Bronchial epithelial cell (primary cell): ENCODE measurements at regions not wholly inside any gene's neighbourhood (a gene's known extent, or its start where the extent isn't known, plus 50 kb on each side); places are given as distances from the start of the nearest gene placed in this dataset.

Source experiments
- DNase-seq: peaks from one replicate; pipeline ENCODE4 v3.0.0-alpha.2; 2010; ENCODE audit warnings: low read depth
- FAIRE-seq: peaks from 2 replicates; lab custom pipeline; 2011; peaks lifted over from hg19 to GRCh38; lab: Jason Lieb, UNC
- H3K27me3 ChIP-seq: 2 replicates; pipeline ENCODE4 v1.5.1; 2011; ENCODE audit warnings: low read length; ENCODE audit not compliant: control insufficient read depth, insufficient read depth
- H3K36me3 ChIP-seq: 2 replicates; pipeline ENCODE4 v1.5.1; 2011; ENCODE audit warnings: low read length; ENCODE audit not compliant: control insufficient read depth, insufficient read depth
- H3K4me3 ChIP-seq: 2 replicates; pipeline ENCODE4 v1.5.1; 2011; ENCODE audit warnings: mild to moderate bottlenecking, low read depth, low read length, control low read depth
- TF ChIP-seq, protein P1 (sequence below): IDR thresholded peaks from 2 replicates; pipeline ENCODE4 v1.5.1; 2011; ENCODE audit warnings: mild to moderate bottlenecking, moderate library complexity, low read length, control low read depth, inconsistent platforms; ENCODE audit not compliant: insufficient read depth, severe bottlenecking

DNA sequence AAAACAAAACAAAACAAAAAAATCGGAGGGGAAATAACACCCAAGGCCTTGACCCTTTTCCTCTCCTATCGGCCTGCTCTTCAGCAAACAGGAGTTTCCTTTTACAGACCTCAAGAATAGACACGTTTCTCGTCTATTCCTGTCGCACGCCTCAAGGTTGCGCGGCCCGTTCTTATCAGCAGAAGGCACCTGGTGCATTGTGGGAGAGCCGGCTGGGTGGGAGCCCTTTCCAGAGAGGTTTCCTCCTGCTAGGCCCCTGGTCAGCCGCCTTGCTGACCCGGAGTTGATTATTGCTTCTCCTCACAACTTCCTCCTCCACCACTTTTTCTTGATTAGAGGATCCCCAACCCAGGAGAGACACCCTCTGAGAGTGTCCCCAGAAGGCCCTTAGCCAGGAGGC, 497.3 kb downstream of the MIAT start:
- DNase-seq (no peak), FAIRE-seq (no peak)
- TF ChIP-seq, protein P1, sequence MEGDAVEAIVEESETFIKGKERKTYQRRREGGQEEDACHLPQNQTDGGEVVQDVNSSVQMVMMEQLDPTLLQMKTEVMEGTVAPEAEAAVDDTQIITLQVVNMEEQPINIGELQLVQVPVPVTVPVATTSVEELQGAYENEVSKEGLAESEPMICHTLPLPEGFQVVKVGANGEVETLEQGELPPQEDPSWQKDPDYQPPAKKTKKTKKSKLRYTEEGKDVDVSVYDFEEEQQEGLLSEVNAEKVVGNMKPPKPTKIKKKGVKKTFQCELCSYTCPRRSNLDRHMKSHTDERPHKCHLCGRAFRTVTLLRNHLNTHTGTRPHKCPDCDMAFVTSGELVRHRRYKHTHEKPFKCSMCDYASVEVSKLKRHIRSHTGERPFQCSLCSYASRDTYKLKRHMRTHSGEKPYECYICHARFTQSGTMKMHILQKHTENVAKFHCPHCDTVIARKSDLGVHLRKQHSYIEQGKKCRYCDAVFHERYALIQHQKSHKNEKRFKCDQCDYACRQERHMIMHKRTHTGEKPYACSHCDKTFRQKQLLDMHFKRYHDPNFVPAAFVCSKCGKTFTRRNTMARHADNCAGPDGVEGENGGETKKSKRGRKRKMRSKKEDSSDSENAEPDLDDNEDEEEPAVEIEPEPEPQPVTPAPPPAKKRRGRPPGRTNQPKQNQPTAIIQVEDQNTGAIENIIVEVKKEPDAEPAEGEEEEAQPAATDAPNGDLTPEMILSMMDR: no peak
- no peak overlapping the region for H3K4me3 ChIP-seq
- no peaks in the 10 kb centered on the region for H3K27me3 ChIP-seq
- no peaks in the 10 kb centered on the region for H3K36me3 ChIP-seq

DNA sequence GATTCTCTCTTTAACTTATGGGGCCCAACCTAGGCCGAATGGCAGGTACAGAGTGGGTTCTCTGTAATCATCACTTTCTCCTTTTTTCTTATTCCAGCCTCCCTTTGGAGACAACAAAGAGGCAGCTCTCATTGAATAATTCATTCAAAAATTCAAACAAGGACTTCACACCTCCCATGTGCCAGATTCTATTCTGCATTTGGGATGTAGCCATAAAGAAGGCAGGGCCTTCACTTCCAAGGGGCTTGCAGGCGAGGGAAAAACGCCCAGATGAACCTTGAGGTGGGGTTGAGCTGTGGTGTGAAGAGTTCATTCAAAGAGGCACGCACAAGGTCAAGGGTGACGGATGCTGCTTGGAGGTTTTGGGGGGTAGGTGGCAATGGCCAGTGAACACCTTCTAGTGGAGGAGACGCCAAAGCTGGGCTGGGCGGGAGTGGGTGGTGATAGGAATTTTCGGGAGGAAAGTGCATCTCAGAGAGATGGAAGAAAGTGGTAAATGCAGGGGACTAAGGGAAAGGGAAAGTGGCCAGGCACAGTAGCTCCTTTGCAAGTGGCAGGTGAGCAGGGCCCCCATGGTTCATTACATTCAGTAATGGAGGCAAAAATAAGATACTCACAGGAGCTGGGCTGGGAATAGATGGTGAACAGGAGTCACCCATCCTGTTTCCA, 499.6 kb downstream of the MIAT start:
- no peak for DNase-seq
- TF ChIP-seq, protein P1: no peak
- H3K27me3 ChIP-seq: peaks cover 2% of the 10 kb centered on the region
- no peaks in the 10 kb centered on the region for H3K36me3 ChIP-seq
- no peak overlapping the region for H3K4me3 ChIP-seq
- no peak for FAIRE-seq

DNA sequence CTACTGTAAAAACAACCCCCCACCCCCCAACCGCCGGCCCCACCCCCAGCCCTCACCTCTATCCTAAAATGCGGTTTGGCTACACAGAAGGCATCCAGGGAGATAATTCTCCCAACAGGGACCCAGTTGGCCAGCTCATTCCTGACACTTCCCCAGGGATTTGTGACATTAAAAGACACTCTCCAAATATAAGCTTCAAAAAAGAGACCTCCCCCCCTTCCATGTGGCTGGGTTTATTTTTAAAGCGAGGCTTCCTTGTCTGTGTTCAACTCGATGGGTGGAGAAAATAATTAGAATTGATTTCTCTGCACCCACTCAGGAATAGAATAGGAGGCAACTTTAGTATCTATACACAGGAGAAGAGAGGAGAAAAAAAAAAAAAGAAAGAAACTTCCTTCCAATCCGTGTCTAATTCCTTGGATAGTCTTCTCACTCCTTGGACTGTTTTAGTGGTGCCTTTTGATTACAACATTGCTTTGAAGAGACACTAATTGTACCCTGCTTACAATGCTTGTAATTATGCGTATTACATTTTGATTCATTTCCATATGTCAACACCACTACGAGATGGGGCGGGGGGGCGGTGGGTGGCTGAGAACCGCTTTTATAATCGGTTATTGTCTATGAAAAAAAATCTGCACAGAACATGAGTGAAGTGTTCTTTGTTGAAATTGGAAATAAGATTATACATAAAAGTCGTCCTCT, 500.4 kb downstream of the MIAT start:
- Histone ChIP-seq H3K4me3 (no peak overlapping the region), H3K36me3 (no peaks in the 10 kb centered on the region), H3K27me3 (peaks cover 2% of the 10 kb centered on the region)
- DNase-seq (no peak), FAIRE-seq (no peak)
- TF ChIP-seq, protein P1: no peak

DNA sequence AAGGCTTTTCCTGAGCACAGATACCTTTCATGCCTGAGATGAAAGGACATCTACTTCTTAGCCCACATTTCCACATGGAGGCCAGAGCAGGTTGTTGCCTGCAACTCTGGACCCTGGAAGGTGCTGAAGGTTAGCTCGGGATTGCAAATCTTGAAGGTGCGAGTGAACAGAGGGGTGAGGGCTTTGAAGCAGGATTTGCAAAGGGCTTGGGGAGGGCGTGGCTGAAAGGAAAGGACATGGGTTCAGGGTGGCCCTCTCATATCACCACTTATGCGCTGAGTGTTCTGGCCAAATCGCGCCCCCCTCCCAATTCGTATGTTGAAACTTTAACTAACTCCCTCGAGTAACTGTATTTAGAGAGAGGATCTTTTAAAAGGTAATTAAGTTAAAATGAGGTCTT, 501.6 kb downstream of the MIAT start:
- Histone ChIP-seq H3K36me3 (no peaks in the 10 kb centered on the region), H3K4me3 (no peak overlapping the region), H3K27me3 (peaks cover 2% of the 10 kb centered on the region)
- TF ChIP-seq, protein P1: no peak
- FAIRE-seq (no peak), DNase-seq (no peak)

DNA sequence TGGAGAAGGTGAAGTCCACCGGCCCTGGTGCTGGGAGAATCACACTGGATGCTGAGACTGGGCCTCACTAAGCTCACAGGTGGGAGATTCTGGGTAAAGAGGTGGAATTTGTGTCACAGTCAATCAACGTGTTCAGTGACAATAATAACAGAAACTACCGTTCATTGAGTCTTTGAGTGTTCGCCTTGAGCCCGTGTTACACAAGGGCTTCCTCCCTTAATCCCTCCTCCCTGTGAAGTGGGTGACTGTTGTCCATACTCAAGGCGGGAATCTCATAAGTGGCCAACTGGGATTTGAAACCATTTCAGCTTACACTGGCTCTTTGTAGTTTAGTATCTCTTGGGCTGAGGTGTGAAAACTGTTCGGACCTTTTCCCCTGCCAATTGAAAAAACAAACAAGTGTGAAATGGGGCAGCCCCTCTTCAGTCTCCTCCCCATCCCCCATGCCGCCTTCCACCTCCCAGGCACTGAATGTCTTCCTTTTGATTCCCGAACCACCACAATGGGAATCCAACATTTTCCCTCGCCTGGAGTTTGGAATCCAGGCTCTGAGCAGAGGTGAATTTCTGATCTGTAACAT, 502.4 kb downstream of the MIAT start:
- peak; percentile 7 for FAIRE-seq
- no peak for DNase-seq
- TF ChIP-seq, protein P1: no peak
- Histone ChIP-seq H3K4me3 (no peak overlapping the region), H3K36me3 (no peaks in the 10 kb centered on the region), H3K27me3 (peaks cover 2% of the 10 kb centered on the region)
